Erythroblast (primary cell): ENCODE measurements at regions not wholly inside any gene's neighbourhood (a gene's known extent, or its start where the extent isn't known, plus 50 kb on each side); places are given as distances from the start of the nearest gene placed in this dataset.
"Not testable (repeated sequence)": the region's sequence is repeated elsewhere in the genome, so short reads cannot be mapped to it uniquely, and the experiment has no call there.

Experiments used
- DNase-seq, 2 experiments: peaks; one replicate each; lab custom pipeline; 2025; lab: John Stamatoyannopoulos, UW
- GATA1 ChIP-seq: IDR thresholded peaks from 2 replicates; pipeline ENCODE4 v1.6.1; 2011; ENCODE audit warnings: low read depth, mild to moderate bottlenecking, control low read depth, low read length, moderate library complexity
- POLR2A ChIP-seq: IDR thresholded peaks from 2 replicates; pipeline ENCODE4 v1.6.1; 2011; ENCODE audit warnings: mild to moderate bottlenecking, low read length

GRCh38 chr13:54486421-54487166 is 1458.0 kb downstream of the OLFM4 start:
- DNase-seq, result no peak
- no peak for TF ChIP-seq POLR2A
- no peak for TF ChIP-seq GATA1

GRCh38 chr13:54489359-54489758 is 1460.7 kb downstream of the OLFM4 start:
- TF ChIP-seq POLR2A, result no peak
- TF ChIP-seq GATA1, result no peak

DNA sequence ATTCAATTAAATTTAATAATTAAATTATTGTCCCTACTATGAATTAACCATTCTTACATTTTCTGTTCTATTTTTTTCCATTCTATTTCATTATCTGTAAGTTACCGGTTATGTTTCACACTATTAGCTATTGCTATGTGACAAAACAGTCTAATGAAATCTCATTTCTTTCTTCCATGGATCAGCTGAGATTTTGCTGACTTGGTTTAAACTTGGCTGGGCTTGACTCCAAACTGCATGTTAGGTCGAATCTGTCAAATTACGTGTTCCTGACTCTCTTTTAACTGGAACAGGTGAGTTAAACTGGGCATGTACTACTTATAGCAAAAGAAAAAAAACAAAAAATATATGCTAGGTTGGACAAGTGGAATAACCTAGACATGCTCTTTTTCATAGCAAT is 1464.4 kb downstream of the OLFM4 start:
- DNase-seq, result no peak
- no peak for TF ChIP-seq POLR2A
- no peak for TF ChIP-seq GATA1

More at GRCh38 chr13:54489359-54489758, 1460.7 kb downstream of the OLFM4 start:
- DNase-seq, result no peak

- no peak for TF ChIP-seq POLR2A
- no peak for TF ChIP-seq GATA1
- no peak for DNase-seq
Observed at GRCh38 chr13:54511366-54511765, 1482.8 kb downstream of the OLFM4 start.

GRCh38 chr13:54513254-54513653 is 1484.6 kb downstream of the OLFM4 start:
- TF ChIP-seq GATA1 (no peak), POLR2A (no peak)
- no peak for DNase-seq

DNA sequence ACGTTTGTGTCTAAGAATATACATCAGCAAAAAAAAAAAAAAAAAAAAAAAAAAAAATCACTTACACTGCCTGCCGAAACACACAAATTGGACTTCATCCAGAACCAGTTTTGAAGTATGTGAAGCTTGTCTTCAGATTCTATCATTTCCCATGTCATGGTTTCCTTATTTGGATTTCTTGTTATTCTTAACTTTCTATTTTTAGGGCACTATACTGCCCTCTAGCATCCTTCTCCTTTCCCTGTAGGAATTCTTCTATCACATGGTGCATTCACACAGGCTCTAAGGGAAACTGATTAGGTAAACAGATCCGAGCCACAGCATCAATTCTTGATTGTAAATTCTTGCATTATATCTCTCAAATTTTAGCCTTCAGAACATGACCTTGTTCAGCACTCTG is 1507.5 kb downstream of the OLFM4 start:
- TF ChIP-seq GATA1, result no peak
- TF ChIP-seq POLR2A, result no peak
- no peak for DNase-seq

GRCh38 chr13:54563286-54563685 is 1534.7 kb downstream of the OLFM4 start:
- no peak for DNase-seq
- no peak for TF ChIP-seq GATA1

GRCh38 chr13:54572037-54572436 is 1543.4 kb downstream of the OLFM4 start:
- DNase-seq, result not testable (repeated sequence)

DNA sequence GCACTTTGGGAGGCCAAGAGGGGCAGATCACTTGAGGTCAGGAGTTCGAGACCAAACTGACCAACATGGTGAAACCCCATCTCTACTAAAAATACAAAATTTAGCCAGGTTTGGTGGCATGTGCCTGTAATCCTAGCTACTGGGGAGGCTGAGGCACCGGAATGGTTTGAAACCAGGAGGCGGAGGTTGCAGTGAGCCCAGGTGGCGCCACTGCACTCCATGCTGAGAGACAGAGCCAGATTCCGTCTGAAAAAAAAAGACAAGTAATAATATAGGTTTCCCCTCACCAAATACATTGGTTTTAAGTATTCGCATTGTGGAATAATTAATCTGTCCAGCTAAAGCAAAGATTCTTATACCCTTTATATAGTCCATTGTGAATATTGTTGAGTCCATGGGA is 1544.6 kb downstream of the OLFM4 start:
- no peak for DNase-seq
- TF ChIP-seq GATA1 (no peak), POLR2A (no peak)

DNA sequence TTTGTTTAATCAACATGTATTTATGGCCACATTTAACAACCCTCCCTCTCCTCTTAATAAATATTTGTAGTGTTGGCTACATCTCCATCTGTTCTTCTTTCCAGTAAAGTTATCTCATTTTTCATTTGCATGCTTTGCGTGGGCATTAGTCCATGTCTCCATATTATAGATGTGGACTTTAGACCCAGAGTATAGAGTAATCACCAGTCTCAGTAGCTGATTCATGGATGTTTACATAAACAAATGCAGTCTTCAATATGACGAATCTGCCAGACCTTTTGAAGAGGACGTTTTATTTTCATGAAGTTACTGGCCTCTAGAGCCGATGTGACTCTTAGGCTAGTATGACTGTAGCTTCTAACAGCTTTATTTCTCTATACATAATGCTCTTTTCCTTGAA is 1546.2 kb downstream of the OLFM4 start:
- no peak for TF ChIP-seq GATA1
- TF ChIP-seq POLR2A, result no peak
- DNase-seq, result no peak

DNA sequence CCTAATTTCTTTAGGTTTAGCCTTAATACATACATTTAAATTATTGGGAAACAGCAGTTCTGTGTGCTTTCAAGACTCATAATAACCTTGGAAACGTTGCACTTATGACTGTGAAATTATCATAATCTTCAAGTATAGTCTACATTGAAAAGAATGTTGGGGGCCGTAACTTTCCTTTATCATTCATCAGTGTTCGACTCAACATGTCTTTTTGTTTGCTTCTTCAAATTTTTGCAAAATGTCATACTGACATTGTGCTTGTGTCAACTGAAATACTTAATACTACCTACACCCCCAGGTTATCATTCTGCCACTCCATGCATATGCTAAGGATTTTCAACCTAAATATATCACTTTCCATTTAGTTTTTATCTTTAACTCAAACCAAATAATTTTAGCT is 1562.9 kb downstream of the OLFM4 start:
- DNase-seq, result no peak
- TF ChIP-seq GATA1 (no peak), POLR2A (no peak)

DNA sequence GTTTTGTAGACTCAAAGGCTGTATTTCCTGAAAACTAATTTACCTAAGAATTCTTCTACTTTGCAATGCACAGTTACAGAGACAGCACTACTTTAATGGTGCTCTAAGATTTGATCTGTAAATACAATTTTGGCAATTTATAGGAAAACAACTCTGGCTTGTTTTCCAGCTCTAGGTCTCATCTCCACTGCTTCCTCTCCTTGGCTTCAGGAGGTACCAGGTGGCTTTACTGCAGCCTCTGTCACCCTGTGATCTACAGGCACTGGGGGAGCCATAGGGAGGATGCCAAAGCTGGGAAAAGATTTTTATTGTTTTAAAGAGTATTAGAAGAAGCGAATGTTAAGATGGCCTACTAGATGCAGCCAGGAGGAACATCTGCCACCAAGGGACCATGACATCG is 1563.6 kb downstream of the OLFM4 start:
- DNase-seq, result no peak
- TF ChIP-seq GATA1 (no peak), POLR2A (no peak)

GRCh38 chr13:54593504-54593903 is 1564.9 kb downstream of the OLFM4 start:
- no peak for TF ChIP-seq POLR2A
- TF ChIP-seq GATA1, result no peak

DNA sequence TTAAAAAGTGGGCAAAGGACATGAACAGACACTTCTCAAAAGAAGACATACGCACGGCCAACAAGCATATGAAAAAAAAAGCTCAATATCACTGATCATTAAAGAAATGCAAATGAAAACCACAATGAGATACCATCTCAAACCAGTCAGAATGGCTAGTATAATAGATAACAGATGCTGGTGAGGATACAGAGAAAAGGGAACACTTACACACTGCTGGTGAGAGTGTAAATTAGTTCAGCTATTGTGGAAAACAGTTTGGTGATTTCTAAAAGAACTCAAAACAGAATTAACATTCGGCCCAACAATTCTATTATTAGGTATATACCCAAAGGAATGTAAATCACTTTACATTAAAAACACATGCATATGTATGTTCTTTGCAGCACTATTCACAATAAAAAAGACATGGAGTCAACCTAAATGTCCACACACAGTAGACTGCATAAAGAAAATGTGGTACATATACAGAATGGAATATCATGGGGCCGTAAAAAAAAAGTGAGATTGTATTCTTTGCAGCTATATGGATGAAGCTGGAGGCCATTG is 1569.0 kb downstream of the OLFM4 start:
- no peak for DNase-seq
- TF ChIP-seq GATA1 (no peak), POLR2A (no peak)

More at GRCh38 chr13:54593504-54593903, 1564.9 kb downstream of the OLFM4 start:
- no peak for DNase-seq

DNA sequence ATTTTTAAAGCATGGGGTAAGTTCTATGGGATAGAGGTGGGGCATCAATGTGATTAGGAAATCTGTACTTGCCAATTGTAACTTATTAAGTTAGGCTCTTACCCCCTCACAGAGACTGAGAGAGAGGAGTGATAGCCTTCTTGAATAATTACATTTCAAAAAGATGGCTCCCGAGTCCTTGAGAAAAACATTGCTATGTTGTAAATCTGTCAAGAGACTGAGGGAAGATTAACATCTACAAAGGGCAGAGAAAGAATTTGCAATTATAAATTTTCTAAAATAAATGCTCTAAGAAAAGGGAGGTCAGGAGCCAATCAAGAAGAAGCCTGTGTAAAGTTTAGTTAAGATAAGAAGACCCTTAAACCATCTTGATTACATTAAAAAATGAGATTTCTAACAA is 1570.8 kb downstream of the OLFM4 start:
- no peak for TF ChIP-seq GATA1
- TF ChIP-seq POLR2A, result no peak
- DNase-seq, result no peak

- DNase-seq, result no peak
- TF ChIP-seq POLR2A (no peak), GATA1 (no peak)
Observed at GRCh38 chr13:54606944-54607343, 1578.3 kb downstream of the OLFM4 start.
